H9 (cell line): ENCODE measurements at regions not wholly inside any gene's neighbourhood (a gene's known extent, or its start where the extent isn't known, plus 50 kb on each side); places are given as distances from the start of the nearest gene placed in this dataset.

ENCODE experiments used
- DNase-seq: peaks from one replicate; pipeline ENCODE4 v3.0.0-alpha.2; 2017
- H2AFZ ChIP-seq: one replicate; pipeline ENCODE4 v1.6.1; 2013; ENCODE audit warnings: mild to moderate bottlenecking, low read length, control low read depth, moderate library complexity
- H2AK5ac ChIP-seq: 2 replicates; pipeline ENCODE4 v1.6.1; 2013; ENCODE audit warnings: low read length, control low read depth, mixed read lengths; ENCODE audit not compliant: insufficient read length
- H2BK120ac ChIP-seq: one replicate; pipeline ENCODE4 v1.6.1; 2013; ENCODE audit warnings: low read depth, mild to moderate bottlenecking, low read length, control low read depth, inconsistent platforms; ENCODE audit not compliant: poor library complexity, severe bottlenecking
- H2BK12ac ChIP-seq: 2 replicates; pipeline ENCODE4 v1.6.1; 2013; ENCODE audit warnings: low read length, control low read depth, mixed read lengths, low read depth; ENCODE audit not compliant: insufficient read length
- H2BK15ac ChIP-seq: 2 replicates; pipeline ENCODE4 v1.6.1; 2013; ENCODE audit warnings: low read depth, low read length, control low read depth
- H2BK20ac ChIP-seq: one replicate; pipeline ENCODE4 v1.6.1; 2013; ENCODE audit warnings: low read depth, mild to moderate bottlenecking, low read length, control low read depth, inconsistent platforms; ENCODE audit not compliant: poor library complexity, severe bottlenecking
- H2BK5ac ChIP-seq: 2 replicates; pipeline ENCODE4 v1.6.1; 2013; ENCODE audit warnings: low read length, control low read depth, mixed read lengths; ENCODE audit not compliant: insufficient read length
- H3K14ac ChIP-seq: 2 replicates; pipeline ENCODE4 v1.6.1; 2013; ENCODE audit warnings: low read length, control low read depth; ENCODE audit not compliant: insufficient read depth
- H3K18ac ChIP-seq: 2 replicates; pipeline ENCODE4 v1.6.1; 2013; ENCODE audit warnings: low read depth, mild to moderate bottlenecking, mixed read lengths, low read length, control low read depth; ENCODE audit not compliant: insufficient read length
- H3K23ac ChIP-seq: 2 replicates; pipeline ENCODE4 v1.6.1; 2013; ENCODE audit warnings: low read length, control low read depth, mixed read lengths, low read depth; ENCODE audit not compliant: insufficient read length
- H3K23me2 ChIP-seq: 2 replicates; pipeline ENCODE4 v1.6.1; 2013; ENCODE audit warnings: low read depth, mild to moderate bottlenecking, mixed read lengths, low read length, control low read depth; ENCODE audit not compliant: insufficient read length, poor library complexity, severe bottlenecking
- H3K27ac ChIP-seq: 2 replicates; pipeline ENCODE4 v1.5.1; 2013; ENCODE audit warnings: low read length, control low read depth, mixed read lengths, low read depth; ENCODE audit not compliant: insufficient read length
- H3K27me3 ChIP-seq: 2 replicates; pipeline ENCODE4 v1.6.1; 2013; ENCODE audit warnings: low read length, control low read depth, inconsistent platforms; ENCODE audit not compliant: insufficient read depth
- H3K4ac ChIP-seq: 2 replicates; pipeline ENCODE4 v1.6.1; 2013; ENCODE audit warnings: low read depth, mild to moderate bottlenecking, control low read depth, inconsistent platforms, low read length, moderate library complexity
- H3K4me1 ChIP-seq: 2 replicates; pipeline ENCODE4 v1.6.1; 2013; ENCODE audit warnings: low read length, control low read depth, inconsistent platforms; ENCODE audit not compliant: insufficient read depth
- H3K4me2 ChIP-seq: 2 replicates; pipeline ENCODE4 v1.6.1; 2013; ENCODE audit warnings: low read length, control low read depth, mixed read lengths; ENCODE audit not compliant: insufficient read length, insufficient read depth
- H3K56ac ChIP-seq: 2 replicates; pipeline ENCODE4 v1.6.1; 2013; ENCODE audit warnings: low read depth, mild to moderate bottlenecking, mixed read lengths, low read length, control low read depth; ENCODE audit not compliant: insufficient read length
- H3K79me1 ChIP-seq: 2 replicates; pipeline ENCODE4 v1.6.1; 2013; ENCODE audit warnings: low read depth, mild to moderate bottlenecking, moderate library complexity, low read length, control low read depth, inconsistent platforms; ENCODE audit not compliant: insufficient read depth, poor library complexity, severe bottlenecking
- H3K79me2 ChIP-seq: 2 replicates; pipeline ENCODE4 v1.6.1; 2013; ENCODE audit warnings: low read length, control low read depth, inconsistent platforms; ENCODE audit not compliant: insufficient read depth
- H3K9ac ChIP-seq: 2 replicates; pipeline ENCODE4 v1.6.1; 2013; ENCODE audit warnings: low read length, control low read depth, mixed read lengths; ENCODE audit not compliant: insufficient read length; ENCODE audit errors: extremely low read depth
- H3K9me3 ChIP-seq: one replicate; pipeline ENCODE4 v1.6.1; 2013; ENCODE audit warnings: low read depth, low read length, inconsistent platforms; ENCODE audit not compliant: control insufficient read depth
- H3T11ph ChIP-seq: one replicate; pipeline ENCODE4 v1.6.1; 2013; ENCODE audit warnings: mild to moderate bottlenecking, low read length, control low read depth, inconsistent platforms
- H4K20me1 ChIP-seq: one replicate; pipeline ENCODE4 v1.6.1; 2013; ENCODE audit not compliant: control insufficient read depth, insufficient read length, insufficient read depth
- H4K5ac ChIP-seq: 2 replicates; pipeline ENCODE4 v1.6.1; 2013; ENCODE audit warnings: low read depth, mild to moderate bottlenecking, mixed read lengths, low read length, control low read depth; ENCODE audit not compliant: insufficient read length
- H4K8ac ChIP-seq: replicated peaks from 2 replicates; pipeline ENCODE4 v1.6.1; 2013; ENCODE audit warnings: low read length, control low read depth, mixed read lengths, low read depth; ENCODE audit not compliant: insufficient read length
- H4K91ac ChIP-seq: 2 replicates; pipeline ENCODE4 v1.6.1; 2013; ENCODE audit warnings: low read depth, mild to moderate bottlenecking, moderate library complexity, mixed read lengths, low read length, control low read depth; ENCODE audit not compliant: insufficient read length
- H3K27ac Mint-ChIP-seq, 3 experiments: 2 replicates in 2 of 3; 3 replicates in 1 of 3; pipeline ENCODE4 v1.8.0; 2020 to 2021; ENCODE audit warnings: mixed read lengths in 3 of 3, mild to moderate bottlenecking in 1 of 3, moderate library complexity in 1 of 3
- H3K27me3 Mint-ChIP-seq: 2 replicates; pipeline ENCODE4 v1.8.0; 2021; ENCODE audit warnings: low read depth, mild to moderate bottlenecking, moderate library complexity, mixed read lengths
- H3K36me3 Mint-ChIP-seq, 3 experiments: 2 replicates in 2 of 3; 3 replicates in 1 of 3; pipeline ENCODE4 v1.8.0; 2020 to 2021; ENCODE audit warnings: low read depth in 3 of 3, mixed read lengths in 3 of 3; ENCODE audit not compliant: insufficient read depth in 1 of 3
- H3K4me1 Mint-ChIP-seq, 2 experiments: 2 replicates each; pipeline ENCODE4 v1.8.0; 2020; ENCODE audit warnings: mixed read lengths in 2 of 2
- H3K4me3 Mint-ChIP-seq, 2 experiments: 2 replicates in 1 of 2; 3 replicates in 1 of 2; pipeline ENCODE4 v1.8.0; 2020 to 2021; ENCODE audit warnings: mild to moderate bottlenecking in 2 of 2, mixed read lengths in 2 of 2, moderate library complexity in 1 of 2
- H3K9me3 Mint-ChIP-seq, 2 experiments: 2 replicates in 1 of 2; 3 replicates in 1 of 2; pipeline ENCODE4 v1.8.0; 2020; ENCODE audit warnings: mild to moderate bottlenecking in 2 of 2, mixed read lengths in 2 of 2, moderate library complexity in 1 of 2
- WGBS: extraction: QIAGEN DNeasy Blood & Tissue Kit; methylation state at CpG from one replicate; pipeline ENCODE4 v1.1.7; 2013; ENCODE audit warnings: missing lambda C conversion rate, low lambda C conversion rate, mixed read lengths; ENCODE audit not compliant: insufficient read length; ENCODE audit errors: extremely low coverage; 5-methylcytosine and 5-hydroxymethylcytosine counted together
- TF ChIP-seq, protein P1 (sequence below): fragments of 200-600 bp; sonication (generic); conservative IDR thresholded peaks from 3 replicates; pipeline ENCODE4 v1.8.0; 2021; ENCODE audit warnings: antibody characterized with exemption, mild to moderate bottlenecking

GRCh38 chr10:47193666-47194065, 106.3 kb upstream of the GDF10 start:
- peak overlapping the region in 1 of 3 experiments; percentile 83; a peak in 1 of 7 replicates for H3K27ac Mint-ChIP-seq
- Histone ChIP-seq H3K4me1 (no peaks in the 10 kb centered on the region), H3K27me3 (no peaks in the 10 kb centered on the region), H2BK5ac (no peak overlapping the region), H4K8ac (no peak overlapping the region), H3K56ac (no peak overlapping the region), H3K18ac (no peak overlapping the region), H3T11ph (no peak overlapping the region), H3K79me1 (no peaks in the 10 kb centered on the region), H3K79me2 (no peaks in the 10 kb centered on the region), H3K9me3 (no peaks in the 10 kb centered on the region), H3K23ac (no peak overlapping the region), H2BK20ac (no peak overlapping the region), H3K4me2 (no peak overlapping the region), H3K23me2 (no peaks in the 10 kb centered on the region), H4K91ac (no peak overlapping the region), H2BK120ac (no peak overlapping the region), H3K14ac (no peak overlapping the region), H3K27ac (no peak overlapping the region), H2BK12ac (no peak overlapping the region), H3K9ac (no peak overlapping the region), H2BK15ac (no peak overlapping the region), H4K20me1 (no peaks in the 10 kb centered on the region), H4K5ac (no peak overlapping the region), H2AFZ (no peak overlapping the region), H3K4ac (no peak overlapping the region), H2AK5ac (no peak overlapping the region)
- peaks cover 2 to 4% of the 10 kb centered on the region in 2 experiments; a peak in 4 of 5 replicates for H3K9me3 Mint-ChIP-seq
- H3K4me1 Mint-ChIP-seq, result no peaks in the 10 kb centered on the region; a peak in 2 of 4 replicates
- H3K27me3 Mint-ChIP-seq, result peaks cover 3% of the 10 kb centered on the region
- no peak for DNase-seq
- WGBS, result no CpG with 5 or more reads among the region's 6 CpGs
- TF ChIP-seq, protein P1, sequence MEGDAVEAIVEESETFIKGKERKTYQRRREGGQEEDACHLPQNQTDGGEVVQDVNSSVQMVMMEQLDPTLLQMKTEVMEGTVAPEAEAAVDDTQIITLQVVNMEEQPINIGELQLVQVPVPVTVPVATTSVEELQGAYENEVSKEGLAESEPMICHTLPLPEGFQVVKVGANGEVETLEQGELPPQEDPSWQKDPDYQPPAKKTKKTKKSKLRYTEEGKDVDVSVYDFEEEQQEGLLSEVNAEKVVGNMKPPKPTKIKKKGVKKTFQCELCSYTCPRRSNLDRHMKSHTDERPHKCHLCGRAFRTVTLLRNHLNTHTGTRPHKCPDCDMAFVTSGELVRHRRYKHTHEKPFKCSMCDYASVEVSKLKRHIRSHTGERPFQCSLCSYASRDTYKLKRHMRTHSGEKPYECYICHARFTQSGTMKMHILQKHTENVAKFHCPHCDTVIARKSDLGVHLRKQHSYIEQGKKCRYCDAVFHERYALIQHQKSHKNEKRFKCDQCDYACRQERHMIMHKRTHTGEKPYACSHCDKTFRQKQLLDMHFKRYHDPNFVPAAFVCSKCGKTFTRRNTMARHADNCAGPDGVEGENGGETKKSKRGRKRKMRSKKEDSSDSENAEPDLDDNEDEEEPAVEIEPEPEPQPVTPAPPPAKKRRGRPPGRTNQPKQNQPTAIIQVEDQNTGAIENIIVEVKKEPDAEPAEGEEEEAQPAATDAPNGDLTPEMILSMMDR, result no peak
- H3K36me3 Mint-ChIP-seq, result no peaks in the 10 kb centered on the region; a peak in 1 of 7 replicates
- no peak overlapping the region for H3K4me3 Mint-ChIP-seq
